Testis (tissue), 2 donors: ENCODE measurements at regions not wholly inside any gene's neighbourhood (a gene's known extent, or its start where the extent isn't known, plus 50 kb on each side); places are given as distances from the start of the nearest gene placed in this dataset.

Experiments
- CTCF ChIP-seq, 3 experiments: fragments of 450-650 bp in 2 of 3; fragments of 200-600 bp in 1 of 3; sonication (generic) in 1 of 3; IDR thresholded peaks; one replicate each; pipeline ENCODE4 v1.5.1; 2016 to 2019; ENCODE audit warnings: antibody characterized with exemption in 3 of 3, mild to moderate bottlenecking in 2 of 3, moderate library complexity in 1 of 3
- POLR2A ChIP-seq: fragments of 450-650 bp; IDR thresholded peaks from one replicate; pipeline ENCODE4 v1.6.1; 2017; ENCODE audit warnings: antibody characterized with exemption, mild to moderate bottlenecking, moderate library complexity

GRCh38 chr11:37552284-37552683 is 954.2 kb upstream of the RAG2 start:
- TF ChIP-seq CTCF (IDR thresholded peaks at IDR 0.05) (no peak), POLR2A (no peak)
